Right lobe of liver (tissue), 4 donors: ENCODE measurements at regions not wholly inside any gene's neighbourhood (a gene's known extent, or its start where the extent isn't known, plus 50 kb on each side); places are given as distances from the start of the nearest gene placed in this dataset.

ENCODE experiments used
- POLR2A ChIP-seq: fragments of 450-650 bp; IDR thresholded peaks from one replicate; pipeline ENCODE4 v1.6.1; 2017; ENCODE audit warnings: antibody characterized with exemption, mild to moderate bottlenecking
- TF ChIP-seq, protein P1 (sequence below), 4 donors: fragments of 200-600 bp in 3 of 4; fragments of 450-650 bp in 1 of 4; IDR thresholded peaks; one replicate each; pipeline versions ENCODE4 v1.5.1 to v1.8.0; 2016 to 2022; ENCODE audit warnings: antibody characterized with exemption in 4 of 4, mild to moderate bottlenecking in 2 of 4
- donor health status: DM: no; HTN: no; CAD: no.
- donor health status: DM: no; HTN: no; CAD: no.
- donor health status: DM: no; HTN: yes; CAD: no.

- TF ChIP-seq, protein P1, sequence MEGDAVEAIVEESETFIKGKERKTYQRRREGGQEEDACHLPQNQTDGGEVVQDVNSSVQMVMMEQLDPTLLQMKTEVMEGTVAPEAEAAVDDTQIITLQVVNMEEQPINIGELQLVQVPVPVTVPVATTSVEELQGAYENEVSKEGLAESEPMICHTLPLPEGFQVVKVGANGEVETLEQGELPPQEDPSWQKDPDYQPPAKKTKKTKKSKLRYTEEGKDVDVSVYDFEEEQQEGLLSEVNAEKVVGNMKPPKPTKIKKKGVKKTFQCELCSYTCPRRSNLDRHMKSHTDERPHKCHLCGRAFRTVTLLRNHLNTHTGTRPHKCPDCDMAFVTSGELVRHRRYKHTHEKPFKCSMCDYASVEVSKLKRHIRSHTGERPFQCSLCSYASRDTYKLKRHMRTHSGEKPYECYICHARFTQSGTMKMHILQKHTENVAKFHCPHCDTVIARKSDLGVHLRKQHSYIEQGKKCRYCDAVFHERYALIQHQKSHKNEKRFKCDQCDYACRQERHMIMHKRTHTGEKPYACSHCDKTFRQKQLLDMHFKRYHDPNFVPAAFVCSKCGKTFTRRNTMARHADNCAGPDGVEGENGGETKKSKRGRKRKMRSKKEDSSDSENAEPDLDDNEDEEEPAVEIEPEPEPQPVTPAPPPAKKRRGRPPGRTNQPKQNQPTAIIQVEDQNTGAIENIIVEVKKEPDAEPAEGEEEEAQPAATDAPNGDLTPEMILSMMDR (IDR thresholded peaks at IDR 0.05): no peak
- no peak for TF ChIP-seq POLR2A
Measured at GRCh38 chr16:51382211-51382610, 231.1 kb upstream of the SALL1 start.
